G401 (cell line): ENCODE measurements at regions not wholly inside any gene's neighbourhood (a gene's known extent, or its start where the extent isn't known, plus 50 kb on each side); places are given as distances from the start of the nearest gene placed in this dataset.
"Not testable (repeated sequence)": the region's sequence is repeated elsewhere in the genome, so short reads cannot be mapped to it uniquely, and the experiment has no call there.

Experiments
- DNase-seq: peaks from one replicate; pipeline ENCODE4 v3.0.0-alpha.2; 2015; ENCODE audit warnings: low spot score
- in situ Hi-C: cut with HindIII; loops from 2 replicates; pipeline ENCODE4 v1.10.0; 2016; ENCODE audit warnings: low sequenced_read_pairs, mixed read lengths

DNA sequence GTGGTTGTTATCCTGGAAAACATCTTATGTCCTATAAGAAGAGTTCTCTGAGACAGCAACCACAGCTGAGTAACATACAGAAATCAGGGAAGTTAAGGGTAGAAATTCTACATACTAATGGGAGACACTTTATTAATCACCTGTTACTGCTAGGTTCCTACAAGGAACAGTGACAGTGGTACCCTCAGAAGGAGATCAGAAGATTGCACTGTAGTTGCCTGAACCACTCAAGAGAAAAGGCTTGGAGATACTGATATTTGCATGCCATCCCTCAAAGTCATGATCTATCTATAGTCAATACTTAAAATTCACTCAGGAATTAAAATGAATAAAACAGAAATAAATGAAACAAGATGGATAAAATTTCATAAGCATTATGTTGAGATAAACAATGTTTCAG lies 136.0 kb downstream of the LMLN start:
- in situ Hi-C loops: no loop called here

DNA sequence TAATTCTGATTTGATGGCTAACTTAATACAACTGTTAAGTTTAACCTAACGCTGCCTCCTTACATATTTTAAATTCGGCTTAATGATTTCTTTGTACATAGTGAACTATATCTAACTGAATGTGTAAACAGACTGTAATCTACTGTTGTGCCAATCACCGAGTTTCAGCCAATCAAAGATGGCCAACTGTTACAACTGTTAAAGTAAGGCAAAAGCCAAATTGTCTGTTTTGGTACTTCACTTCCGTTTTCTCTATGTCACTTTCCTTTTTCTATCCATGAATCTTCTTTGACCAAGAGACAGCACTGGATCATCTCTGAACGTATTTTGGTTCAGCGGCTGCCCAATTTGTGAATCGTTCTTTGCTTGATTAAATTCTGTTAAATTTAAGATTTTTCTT lies 137.0 kb downstream of the LMLN start:
- in situ Hi-C loops: no loop called here
- DNase-seq: no peak

More for the DNA sequence above, 136.0 kb downstream of the LMLN start:
- DNase-seq: no peak

DNA sequence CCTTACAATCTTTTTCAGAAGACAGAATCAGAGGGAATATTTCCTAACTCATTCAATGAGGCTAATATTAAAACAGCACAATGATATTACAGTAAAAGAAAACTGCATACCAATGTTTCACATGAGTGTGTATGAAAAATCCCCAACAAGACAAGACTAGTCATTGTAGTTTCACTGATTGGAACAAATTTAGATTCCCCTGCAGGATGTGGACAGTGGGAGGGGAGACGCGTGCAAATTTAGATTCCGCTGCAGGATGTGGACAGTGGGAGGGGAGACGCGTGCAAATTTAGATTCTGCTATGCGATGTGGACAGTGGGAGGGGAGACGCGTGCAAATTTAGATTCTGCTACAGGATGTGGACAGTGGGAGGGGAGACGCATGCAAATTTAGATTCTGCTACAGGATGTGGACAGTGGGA lies 138.7 kb downstream of the LMLN start:
- DNase-seq, in situ Hi-C loops: not testable (repeated sequence)

DNA sequence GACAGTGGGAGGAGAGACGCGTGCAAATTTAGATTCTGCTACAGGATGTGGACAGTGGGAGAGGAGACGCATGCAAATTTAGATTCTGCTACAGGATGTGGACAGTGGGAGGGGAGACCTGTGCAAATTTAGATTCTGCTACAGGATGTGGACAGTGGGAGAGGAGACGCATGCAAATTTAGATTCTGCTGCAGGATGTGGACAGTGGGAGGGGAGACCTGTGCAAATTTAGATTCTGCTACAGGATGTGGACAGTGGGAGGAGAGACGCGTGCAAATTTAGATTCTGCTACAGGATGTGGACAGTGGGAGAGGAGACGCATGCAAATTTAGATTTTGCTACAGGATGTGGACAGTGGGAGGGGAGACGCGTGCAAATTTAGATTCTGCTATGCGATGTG lies 143.1 kb downstream of the LMLN start:
- DNase-seq, in situ Hi-C loops: not testable (repeated sequence)

DNA sequence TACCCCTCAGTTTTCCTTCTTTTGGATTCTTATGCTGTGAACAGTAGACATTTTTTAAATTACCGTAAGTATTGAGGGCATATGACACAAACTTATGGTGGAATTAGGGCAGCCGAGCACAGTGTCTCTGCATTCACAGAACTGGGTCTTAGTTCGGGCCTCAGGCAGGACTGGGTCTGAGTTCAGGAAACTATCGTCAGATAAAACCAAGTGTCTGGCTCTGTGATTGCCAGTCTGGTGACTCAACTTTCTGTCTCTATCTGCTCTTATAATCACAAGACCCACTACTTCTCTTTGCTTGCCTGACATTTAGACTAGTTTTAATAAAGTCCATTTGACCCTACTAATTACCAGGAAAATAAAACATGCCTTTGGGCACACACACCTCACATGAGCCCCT lies 146.2 kb downstream of the LMLN start:
- in situ Hi-C loops: no loop called here
- no peak for DNase-seq

DNA sequence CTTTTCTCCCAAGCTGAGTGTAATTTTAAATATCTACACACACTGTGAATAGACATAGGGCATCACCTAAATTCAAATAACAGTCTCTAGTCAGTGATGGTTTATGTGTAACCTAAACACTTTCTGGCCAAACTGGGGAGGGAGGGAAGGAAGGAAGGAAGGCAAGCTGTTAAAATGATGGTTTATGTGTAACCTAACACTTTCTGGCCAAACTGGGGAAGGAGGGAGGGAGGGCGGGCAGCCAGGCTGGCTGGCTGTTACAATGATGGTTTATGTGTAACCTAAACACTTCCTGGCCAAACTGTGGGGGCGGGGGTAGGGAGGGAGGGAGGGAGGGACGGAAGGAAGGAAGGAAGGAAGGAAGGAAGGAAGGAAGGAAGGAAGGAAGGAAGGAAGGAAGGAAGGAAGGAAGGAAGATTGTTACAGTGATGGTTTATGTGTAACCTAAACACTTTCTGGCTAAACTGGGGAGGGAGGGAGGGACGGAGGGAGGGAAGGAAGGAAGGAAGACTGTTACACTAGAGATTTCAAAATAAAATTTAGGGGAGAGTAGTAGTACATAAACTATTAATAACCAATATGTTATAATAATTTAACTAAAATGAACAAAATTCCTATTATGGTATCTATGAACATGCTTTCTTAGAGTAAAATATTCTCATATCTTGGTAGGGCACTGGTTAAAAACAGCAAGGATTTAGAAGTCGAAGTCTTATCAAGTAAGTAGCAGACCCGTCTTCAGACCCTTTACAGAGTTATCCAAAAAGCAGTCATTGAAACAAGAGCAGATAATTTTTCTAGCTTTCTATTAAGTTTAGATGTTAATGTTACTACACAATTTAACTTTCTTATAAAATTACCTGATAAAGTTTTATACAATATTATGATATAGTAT lies 148.1 kb downstream of the LMLN start:
- no peak for DNase-seq
- in situ Hi-C loops: no loop called here

DNA sequence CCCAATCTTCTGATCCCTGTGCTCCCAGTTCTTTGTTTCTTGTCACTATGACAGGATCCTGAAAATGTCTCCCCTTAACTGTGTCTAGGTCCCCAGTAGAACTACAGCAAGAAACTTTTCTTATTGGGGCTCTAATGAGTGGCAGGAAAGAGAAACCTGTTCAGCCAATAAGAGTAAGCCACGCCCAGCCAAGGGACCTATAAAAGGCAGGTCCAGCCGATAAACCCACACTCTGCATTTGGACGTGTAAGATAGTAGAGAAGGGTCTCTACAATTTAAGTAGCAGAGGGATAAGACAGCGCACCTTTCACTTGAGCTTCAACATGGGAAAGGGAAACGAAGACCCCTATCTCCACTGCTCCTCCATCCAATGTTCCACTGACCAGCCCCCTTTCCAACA lies 149.9 kb downstream of the LMLN start:
- no peak for DNase-seq
- in situ Hi-C loops: no loop called here

DNA sequence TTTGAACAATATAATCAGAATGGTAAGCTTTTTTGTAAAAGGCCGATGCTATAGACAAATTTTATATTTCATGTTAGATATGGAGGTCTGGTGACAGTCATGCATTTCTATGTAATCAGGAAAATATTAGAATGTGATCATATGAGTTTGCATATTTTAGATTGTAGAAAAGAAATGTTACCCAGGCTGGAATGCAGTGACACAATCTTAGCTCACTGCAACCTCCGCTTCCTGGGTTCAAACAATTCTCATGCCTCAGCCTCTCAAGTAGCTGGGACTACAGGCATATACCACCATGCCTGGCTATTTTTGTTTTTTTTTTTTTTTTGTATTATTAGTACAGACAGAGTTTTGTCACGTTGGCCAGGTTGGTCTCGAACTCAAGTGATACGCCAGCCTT lies 152.0 kb downstream of the LMLN start:
- no peak for DNase-seq
- in situ Hi-C loops: no loop called here

DNA sequence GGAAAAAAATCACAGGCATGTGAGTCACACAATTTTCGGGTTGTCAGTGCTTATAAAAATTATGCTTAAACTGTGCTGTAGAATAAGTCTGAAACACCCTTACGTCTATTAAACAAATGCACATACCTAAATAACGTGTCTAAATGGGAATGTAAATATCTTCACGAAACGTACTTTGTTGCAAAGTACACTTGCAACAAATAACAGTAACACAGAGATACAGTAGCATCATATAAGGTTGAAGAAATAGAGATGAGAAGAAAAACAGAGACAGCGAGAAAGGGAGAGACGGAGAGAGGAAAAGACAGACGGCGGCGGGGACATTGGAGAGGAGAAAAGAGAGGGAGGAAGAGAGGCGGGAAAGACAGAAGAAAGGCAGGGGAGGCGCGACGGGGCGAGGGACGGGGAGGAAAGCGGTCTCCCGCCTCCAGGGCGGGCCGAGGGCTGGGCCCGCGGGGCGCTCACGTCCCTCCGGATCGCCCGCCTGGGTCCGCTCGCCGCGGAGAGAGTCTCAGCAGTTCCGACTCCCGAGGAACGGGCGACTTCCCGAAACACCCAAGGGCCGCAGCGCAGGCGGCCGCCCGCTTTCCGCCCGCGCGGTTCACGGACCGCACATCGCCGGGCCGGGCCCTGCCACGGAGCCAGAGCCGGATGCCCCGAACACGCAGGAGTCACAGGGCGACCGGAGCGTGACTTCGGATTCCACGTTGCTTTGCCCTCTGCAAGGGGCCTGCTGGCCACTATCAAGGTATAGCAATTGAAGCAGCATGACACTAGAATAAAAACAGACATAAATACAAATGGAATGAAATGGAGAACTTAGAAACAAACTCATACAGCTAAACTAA lies 153.4 kb downstream of the LMLN start:
- in situ Hi-C loops: no loop called here
- DNase-seq: no peak

DNA sequence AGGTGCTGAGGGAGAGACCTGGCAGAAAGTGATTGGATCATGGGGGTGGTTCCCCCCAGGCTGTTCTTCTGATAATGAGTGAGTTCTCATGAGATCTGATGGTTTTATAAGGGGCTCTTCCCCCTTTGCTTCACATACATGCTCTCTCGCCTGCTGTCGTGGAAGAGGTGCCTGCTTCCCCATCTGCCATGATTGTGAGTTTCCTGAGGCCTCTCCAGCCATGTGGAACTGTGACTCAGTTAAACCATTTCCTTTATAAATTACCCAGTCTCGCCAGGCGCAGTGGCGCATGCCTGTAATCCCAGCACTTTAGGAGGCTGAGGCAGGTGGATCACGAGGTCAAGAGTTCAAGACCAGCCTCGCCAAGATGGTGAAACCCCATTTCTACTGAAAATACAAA lies 154.5 kb downstream of the LMLN start:
- DNase-seq, in situ Hi-C loops: not testable (repeated sequence)

DNA sequence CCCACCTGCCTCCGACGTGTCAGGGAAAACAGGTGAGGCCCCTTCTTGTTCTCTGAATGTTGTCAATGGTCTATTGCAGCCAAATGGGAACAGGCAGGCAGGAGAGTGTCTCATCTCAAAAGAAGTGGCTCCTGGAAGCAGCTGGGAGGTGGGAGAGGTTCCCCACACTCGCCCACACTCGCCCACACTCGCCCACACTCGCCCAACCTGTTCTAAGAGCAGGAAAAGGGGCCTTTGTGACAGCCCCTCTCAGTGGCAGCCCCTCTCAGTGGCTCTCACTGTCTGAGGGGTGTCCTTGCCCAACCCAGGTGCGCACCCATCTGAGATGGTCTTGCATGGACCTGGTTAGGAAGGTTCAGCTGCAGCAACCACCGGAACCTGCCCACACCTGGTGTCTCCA lies 162.2 kb downstream of the LMLN start:
- DNase-seq, in situ Hi-C loops: not testable (repeated sequence)

DNA sequence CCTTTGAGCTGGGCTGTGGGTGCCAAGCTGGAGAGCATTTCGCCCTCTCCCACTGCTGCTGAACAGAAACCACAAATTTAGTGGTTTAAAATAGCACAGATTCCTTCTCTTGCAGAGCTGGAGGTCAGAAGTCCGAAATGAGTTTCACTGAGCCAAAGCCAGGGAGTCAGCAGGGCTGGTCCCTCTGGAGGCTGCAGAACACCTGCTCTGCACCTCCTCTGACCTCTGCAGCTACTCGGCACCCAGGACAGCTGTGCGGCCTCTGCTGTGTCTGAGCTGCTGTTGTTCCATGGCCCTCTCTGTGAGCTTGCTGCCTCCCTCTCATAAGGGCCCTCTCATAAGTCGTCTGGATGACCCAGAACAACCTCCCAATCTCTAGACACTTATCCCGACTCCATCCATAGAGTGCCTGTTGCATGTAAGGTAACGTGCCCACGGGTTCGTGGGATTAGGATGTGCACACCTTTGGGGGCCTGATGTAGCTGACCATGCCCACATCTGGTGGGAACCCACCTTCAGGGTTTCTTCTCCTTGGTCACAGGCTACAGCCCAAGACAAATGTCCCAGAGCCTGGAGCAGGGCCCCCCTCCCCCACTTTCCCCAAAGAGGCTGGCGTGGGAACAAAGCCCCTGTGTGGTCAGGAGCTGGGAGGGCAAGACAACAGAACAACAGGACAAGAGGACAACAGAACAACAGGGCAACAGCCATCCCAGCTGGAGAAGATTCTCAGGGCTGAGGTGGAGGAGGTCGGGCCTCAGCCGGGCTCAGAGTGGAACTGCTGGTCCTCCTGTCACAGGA lies 177.2 kb downstream of the LMLN start:
- DNase-seq, in situ Hi-C loops: not testable (repeated sequence)

DNA sequence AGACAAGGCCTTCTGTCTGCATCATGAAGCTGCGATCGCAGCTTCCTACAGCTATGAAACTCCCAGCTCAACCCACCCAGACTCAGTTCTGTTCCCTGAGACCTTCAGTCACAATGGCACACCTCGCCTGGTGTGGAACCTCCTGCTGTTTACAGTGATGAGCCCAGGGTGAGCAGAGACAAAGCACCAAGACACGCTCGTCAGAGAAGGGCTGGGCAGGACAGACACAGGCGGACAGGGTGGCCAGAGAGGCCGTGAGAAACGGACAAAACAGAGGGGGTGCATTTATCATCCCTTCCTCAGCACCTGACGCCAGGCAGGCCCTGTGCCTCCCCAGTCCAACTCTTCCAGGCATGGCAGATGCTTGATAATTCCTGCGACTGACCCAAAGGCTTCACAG lies 178.2 kb downstream of the LMLN start:
- DNase-seq, in situ Hi-C loops: not testable (repeated sequence)

DNA sequence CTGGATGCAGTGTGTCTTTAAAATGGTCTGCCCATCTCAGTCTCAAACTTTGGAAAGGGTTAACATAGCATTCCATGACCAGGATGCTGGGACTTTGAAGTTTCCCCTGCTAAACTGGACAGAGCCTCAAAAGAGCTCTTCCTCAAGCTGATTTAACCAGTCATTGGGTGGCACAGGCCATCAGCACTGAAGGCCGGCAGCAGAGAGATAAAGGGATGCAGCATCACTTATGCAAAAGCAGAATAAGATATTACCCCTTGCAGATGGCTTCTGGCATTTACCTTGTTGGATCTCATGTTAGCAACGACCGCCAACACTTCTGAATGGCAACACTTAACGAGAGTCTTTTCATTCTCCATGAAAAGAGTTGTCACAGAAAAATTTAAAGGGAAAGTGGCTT lies 179.0 kb downstream of the LMLN start:
- in situ Hi-C loops, DNase-seq: not testable (repeated sequence)

DNA sequence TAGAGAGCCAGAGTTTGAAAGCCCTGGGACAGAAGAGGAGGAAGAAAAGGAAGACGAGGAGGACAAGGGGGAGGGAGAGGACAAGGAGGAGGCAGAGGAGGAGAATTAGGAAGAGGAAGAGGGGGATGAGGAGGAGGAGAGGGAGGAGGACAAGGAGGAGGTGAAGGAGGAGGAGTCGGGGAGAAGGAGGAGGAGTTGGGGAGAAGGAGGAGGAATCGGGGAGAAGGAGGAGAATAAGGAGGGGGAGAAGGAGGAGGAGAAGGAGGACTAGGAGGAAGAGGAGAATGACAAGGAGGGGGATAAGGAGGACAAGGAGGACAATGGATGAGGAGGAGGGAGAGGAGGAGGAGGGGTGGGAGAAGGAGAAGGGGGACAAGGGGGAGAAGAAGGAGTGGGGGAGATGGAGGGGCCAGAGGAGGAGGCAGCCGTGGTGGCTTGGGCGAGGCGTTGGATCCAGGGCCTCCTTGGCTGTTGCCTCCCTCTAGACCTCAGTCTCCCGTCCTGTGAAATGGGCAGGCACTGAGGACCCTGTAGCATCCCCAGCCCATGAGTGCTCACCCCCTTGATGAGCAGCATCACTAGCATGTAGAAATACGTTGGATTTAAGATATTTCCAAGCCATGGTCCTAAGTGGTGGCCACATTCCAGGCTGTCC lies 179.6 kb downstream of the LMLN start:
- in situ Hi-C loops, DNase-seq: not testable (repeated sequence)

DNA sequence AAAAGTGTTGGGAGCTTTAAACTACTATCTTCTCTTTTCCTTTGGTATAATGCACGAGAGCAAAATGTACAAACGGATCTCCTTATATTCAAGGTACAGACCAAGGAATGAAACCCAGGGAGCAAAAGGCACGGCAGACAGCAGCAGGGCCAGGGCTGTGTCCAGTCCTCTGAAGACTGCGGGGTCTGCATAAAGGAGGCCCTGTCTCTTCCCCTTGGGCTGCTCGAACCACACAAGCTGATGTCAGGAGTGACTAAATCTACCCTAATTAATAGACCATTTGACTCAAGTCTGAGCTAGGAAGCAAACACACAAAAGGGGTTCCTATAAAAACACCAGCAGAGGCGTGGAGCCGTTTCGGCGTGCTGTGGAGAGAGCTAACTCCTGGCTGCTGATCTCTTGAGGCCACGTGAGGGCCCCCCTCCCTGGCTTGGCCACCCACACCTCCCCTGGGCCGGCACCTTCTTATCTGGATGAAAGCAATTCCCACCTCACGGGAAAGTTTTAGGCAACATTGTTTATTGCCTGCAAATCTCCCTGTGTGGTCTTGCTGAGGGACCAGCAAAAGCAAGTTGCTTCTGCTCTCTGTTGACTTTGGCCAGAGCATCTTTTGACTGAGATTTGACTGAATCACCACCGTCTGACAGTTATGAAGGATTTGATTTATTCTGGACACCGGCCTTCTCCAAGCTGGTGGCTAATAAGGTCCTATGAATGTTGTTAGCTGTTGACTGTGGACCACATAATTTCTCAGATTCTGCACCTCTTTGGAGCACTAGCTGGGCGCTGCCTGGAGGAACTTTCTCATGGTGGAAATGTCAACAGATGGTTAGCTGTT lies 183.5 kb downstream of the LMLN start:
- in situ Hi-C loops, DNase-seq: not testable (repeated sequence)

DNA sequence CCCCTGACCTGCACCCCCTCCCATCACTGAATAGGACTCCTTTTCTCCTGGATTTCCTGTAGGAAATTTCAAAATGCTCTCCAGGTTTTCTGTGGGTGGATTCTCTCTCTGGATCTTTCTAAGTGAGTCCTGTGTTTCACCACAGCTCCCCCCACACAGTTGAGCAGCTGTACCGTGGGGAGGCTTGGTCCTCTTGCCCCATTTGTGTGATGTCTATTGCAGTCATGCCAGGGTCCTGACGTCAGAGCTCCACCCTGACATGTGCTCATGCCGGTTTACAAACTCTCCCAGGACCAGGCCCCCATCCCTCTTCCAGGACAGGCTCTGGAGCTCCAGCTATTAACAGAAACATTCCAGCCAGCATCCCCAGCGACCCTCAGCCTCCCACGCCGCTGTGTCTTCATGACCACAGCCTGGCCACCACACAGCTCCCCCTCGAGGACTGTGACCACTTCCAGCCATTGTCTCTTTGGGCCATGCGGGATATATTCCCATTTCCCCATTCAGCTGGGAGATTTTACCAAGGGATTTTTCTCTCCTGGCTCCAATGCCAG lies 185.3 kb downstream of the LMLN start:
- in situ Hi-C loops: not testable (repeated sequence)

DNA sequence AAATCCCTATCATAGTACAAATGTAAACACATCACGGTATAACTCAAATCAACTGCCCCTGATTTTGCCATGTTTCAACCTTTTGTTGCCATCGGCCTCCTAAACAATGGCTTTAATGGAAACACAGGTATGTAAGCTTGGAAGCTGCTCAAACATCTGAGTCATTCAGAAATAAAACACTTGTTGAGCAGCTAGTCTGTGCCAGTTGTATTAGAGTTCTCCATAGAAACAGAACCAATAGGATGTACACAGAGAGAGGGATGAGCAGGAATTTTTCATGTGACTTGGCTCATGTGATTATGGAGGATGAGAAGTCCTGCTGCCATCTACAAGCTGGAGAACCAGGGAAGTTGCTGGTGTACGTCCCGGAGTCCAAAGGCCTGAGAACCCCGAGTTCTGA lies 186.1 kb downstream of the LMLN start:
- DNase-seq, in situ Hi-C loops: not testable (repeated sequence)

More for the DNA sequence above, 185.3 kb downstream of the LMLN start:
- DNase-seq: not testable (repeated sequence)
